KMS-11 (cell line): ENCODE measurements at regions not wholly inside any gene's neighbourhood (a gene's known extent, or its start where the extent isn't known, plus 50 kb on each side); places are given as distances from the start of the nearest gene placed in this dataset.

Source experiments
- H2AFZ ChIP-seq: fragments of 200-600 bp; sonication (generic); 2 replicates; pipeline ENCODE4 v1.6.1; 2016; ENCODE audit warnings: antibody characterized with exemption, mixed run types, low read depth
- H3K27ac ChIP-seq: fragments of 200-600 bp; sonication (generic); 2 replicates; pipeline ENCODE4 v1.6.1; 2016; ENCODE audit warnings: mild to moderate bottlenecking, mixed run types
- H3K27me3 ChIP-seq: fragments of 200-600 bp; sonication (generic); 2 replicates; pipeline ENCODE4 v1.6.1; 2017; ENCODE audit warnings: mild to moderate bottlenecking, low read depth, mixed run types, moderate library complexity; ENCODE audit not compliant: insufficient read depth
- H3K36me3 ChIP-seq: fragments of 200-600 bp; sonication (generic); 2 replicates; pipeline ENCODE4 v1.6.1; 2017; ENCODE audit warnings: mild to moderate bottlenecking, mixed run types; ENCODE audit not compliant: insufficient read depth
- H3K4me1 ChIP-seq: fragments of 200-600 bp; sonication (generic); 2 replicates; pipeline ENCODE4 v1.6.1; 2016; ENCODE audit warnings: mild to moderate bottlenecking, low read depth, mixed run types; ENCODE audit not compliant: poor library complexity, severe bottlenecking
- H3K4me2 ChIP-seq: fragments of 200-600 bp; sonication (generic); 2 replicates; pipeline ENCODE4 v1.7.0; 2016; ENCODE audit warnings: mild to moderate bottlenecking, mixed run types
- H3K4me3 ChIP-seq: fragments of 200-600 bp; sonication (generic); IDR thresholded peaks from 2 replicates; pipeline ENCODE4 v1.6.1; 2017; ENCODE audit warnings: low read depth, low read length, mixed read lengths; ENCODE audit not compliant: insufficient read depth
- H3K79me2 ChIP-seq: fragments of 200-600 bp; sonication (generic); 2 replicates; pipeline ENCODE4 v1.6.1; 2016; ENCODE audit warnings: low read depth, mixed run types; ENCODE audit not compliant: insufficient read depth
- H3K9ac ChIP-seq: fragments of 200-600 bp; sonication (generic); 2 replicates; pipeline ENCODE4 v1.6.1; 2016; ENCODE audit warnings: mild to moderate bottlenecking, mixed run types
- H4K20me1 ChIP-seq: fragments of 200-600 bp; sonication (generic); 2 replicates; pipeline ENCODE4 v1.6.1; 2016; ENCODE audit warnings: mild to moderate bottlenecking, mixed run types; ENCODE audit not compliant: insufficient read depth
- TF ChIP-seq, protein P1 (sequence below): fragments of 200-600 bp; sonication (generic); conservative IDR thresholded peaks from 2 replicates; pipeline ENCODE4 v1.6.1; 2017; ENCODE audit warnings: low read depth, mild to moderate bottlenecking, antibody characterized with exemption, low read length, moderate library complexity, mixed read lengths

DNA sequence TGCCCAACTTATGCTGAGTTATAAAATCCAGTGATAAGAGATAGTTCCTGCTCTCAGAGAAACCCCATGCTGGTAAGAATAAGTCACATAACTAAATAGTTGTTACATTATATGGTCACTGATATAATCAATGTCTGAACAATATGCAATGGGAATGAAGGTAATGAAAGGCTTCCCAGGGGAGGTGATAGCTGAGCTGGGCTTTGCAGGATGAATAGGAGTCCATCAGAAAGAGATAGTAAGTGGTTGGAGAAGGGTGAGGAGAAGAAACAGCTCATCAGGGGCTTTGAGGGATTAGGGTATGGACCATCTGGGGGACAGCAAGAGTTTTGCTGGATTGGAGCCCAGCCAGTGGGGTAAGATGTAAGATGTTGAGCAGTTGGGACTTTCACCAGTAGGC is 266.7 kb upstream of the CRY1 start:
- TF ChIP-seq, protein P1, sequence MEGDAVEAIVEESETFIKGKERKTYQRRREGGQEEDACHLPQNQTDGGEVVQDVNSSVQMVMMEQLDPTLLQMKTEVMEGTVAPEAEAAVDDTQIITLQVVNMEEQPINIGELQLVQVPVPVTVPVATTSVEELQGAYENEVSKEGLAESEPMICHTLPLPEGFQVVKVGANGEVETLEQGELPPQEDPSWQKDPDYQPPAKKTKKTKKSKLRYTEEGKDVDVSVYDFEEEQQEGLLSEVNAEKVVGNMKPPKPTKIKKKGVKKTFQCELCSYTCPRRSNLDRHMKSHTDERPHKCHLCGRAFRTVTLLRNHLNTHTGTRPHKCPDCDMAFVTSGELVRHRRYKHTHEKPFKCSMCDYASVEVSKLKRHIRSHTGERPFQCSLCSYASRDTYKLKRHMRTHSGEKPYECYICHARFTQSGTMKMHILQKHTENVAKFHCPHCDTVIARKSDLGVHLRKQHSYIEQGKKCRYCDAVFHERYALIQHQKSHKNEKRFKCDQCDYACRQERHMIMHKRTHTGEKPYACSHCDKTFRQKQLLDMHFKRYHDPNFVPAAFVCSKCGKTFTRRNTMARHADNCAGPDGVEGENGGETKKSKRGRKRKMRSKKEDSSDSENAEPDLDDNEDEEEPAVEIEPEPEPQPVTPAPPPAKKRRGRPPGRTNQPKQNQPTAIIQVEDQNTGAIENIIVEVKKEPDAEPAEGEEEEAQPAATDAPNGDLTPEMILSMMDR, result no peak
- Histone ChIP-seq H3K27me3 (no peaks in the 10 kb centered on the region), H3K4me2 (no peak overlapping the region)

DNA sequence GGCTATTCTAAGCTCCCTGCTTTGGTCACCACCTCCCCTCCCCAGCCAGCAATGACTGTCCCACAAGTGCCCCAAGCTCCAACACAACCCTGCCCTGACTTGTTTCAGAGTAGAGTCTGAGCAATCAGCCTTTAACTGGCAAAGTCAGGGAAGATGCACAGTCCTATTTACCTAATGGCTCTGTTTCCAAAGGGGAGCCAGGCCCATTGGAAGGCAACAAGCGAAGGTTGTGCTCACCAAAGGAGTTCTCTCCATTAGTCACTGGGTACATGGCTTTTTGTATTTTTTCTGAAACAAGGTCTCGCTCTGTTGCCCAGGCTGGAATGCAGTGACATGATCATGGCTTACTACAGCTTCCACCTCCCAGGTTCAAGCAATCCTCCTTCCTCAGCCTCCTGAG is 267.1 kb upstream of the CRY1 start:
- no peak overlapping the region for H3K4me2 ChIP-seq

More for the DNA sequence above, 266.7 kb upstream of the CRY1 start:
- H3K9ac ChIP-seq, result no peak overlapping the region
- no peaks in the 10 kb centered on the region for H4K20me1 ChIP-seq
- H3K27ac ChIP-seq, result no peak overlapping the region
- H2AFZ ChIP-seq, result no peak overlapping the region
- H3K4me3 ChIP-seq, result no peak overlapping the region
- H3K4me1 ChIP-seq, result no peaks in the 10 kb centered on the region
- H3K79me2 ChIP-seq, result no peaks in the 10 kb centered on the region
- no peaks in the 10 kb centered on the region for H3K36me3 ChIP-seq

DNA sequence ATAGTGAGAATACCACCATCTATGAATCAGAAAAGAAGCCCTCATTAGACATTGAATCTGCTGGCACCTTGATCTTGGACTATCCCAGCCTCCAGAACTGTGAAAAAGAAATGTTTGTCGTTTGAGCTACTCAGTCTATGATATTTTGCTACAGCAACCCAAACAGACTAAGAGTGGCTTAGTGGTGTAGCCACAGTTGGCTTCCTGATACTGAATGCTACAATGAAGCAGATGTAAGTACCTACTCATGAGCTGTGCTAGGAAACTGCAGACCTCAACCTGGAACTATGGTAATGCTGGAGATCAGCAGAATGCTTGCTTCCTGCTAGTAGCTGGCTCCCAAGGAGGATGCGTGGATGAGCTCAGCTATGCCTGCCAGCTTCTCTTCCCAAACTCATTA is 268.6 kb upstream of the CRY1 start:
- H4K20me1 ChIP-seq, result no peaks in the 10 kb centered on the region
- H3K4me1 ChIP-seq, result no peaks in the 10 kb centered on the region
- no peak overlapping the region for H2AFZ ChIP-seq
- H3K4me2 ChIP-seq, result no peak overlapping the region
- no peak overlapping the region for H3K27ac ChIP-seq
- no peaks in the 10 kb centered on the region for H3K27me3 ChIP-seq
- no peaks in the 10 kb centered on the region for H3K36me3 ChIP-seq
- no peaks in the 10 kb centered on the region for H3K79me2 ChIP-seq
- H3K4me3 ChIP-seq, result no peak overlapping the region
- no peak overlapping the region for H3K9ac ChIP-seq
- TF ChIP-seq, protein P1, result no peak

More for the DNA sequence above, 267.1 kb upstream of the CRY1 start:
- Histone ChIP-seq H3K27ac (no peak overlapping the region), H2AFZ (no peak overlapping the region), H3K4me3 (no peak overlapping the region), H3K4me1 (no peaks in the 10 kb centered on the region), H4K20me1 (no peaks in the 10 kb centered on the region), H3K9ac (no peak overlapping the region), H3K79me2 (no peaks in the 10 kb centered on the region), H3K36me3 (no peaks in the 10 kb centered on the region), H3K27me3 (no peaks in the 10 kb centered on the region)
- TF ChIP-seq, protein P1, result no peak

DNA sequence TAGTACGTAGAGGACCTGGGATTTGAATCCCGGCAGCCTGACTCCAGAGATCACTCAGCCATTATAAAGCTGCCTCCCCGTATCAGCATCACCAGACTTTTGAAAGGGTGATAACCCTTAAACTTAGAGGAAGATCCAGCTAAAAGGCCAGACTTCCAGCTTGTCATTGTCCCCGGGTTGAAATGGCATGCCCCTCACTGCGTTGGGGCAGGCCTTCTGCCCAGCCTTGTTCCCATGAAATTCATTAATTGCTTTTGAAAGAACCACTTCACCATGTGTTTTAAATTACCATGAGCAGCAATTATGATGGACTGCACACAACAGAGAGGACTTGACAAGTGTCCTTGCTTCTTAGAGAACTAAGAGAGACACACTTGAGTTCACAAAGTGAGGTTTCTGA is 269.6 kb upstream of the CRY1 start:
- Histone ChIP-seq H4K20me1 (no peaks in the 10 kb centered on the region), H3K4me1 (no peaks in the 10 kb centered on the region), H3K79me2 (no peaks in the 10 kb centered on the region), H2AFZ (no peak overlapping the region), H3K9ac (no peak overlapping the region), H3K27me3 (no peaks in the 10 kb centered on the region), H3K27ac (no peak overlapping the region), H3K4me3 (no peak overlapping the region), H3K36me3 (no peaks in the 10 kb centered on the region), H3K4me2 (no peak overlapping the region)
- TF ChIP-seq, protein P1, result no peak
